Activated B cell treated with CpG ODN at 0.5 μM for 24 hours (primary cell): ENCODE measurements at regions not wholly inside any gene's neighbourhood (a gene's known extent, or its start where the extent isn't known, plus 50 kb on each side); places are given as distances from the start of the nearest gene placed in this dataset.

ENCODE experiments used
- ATAC-seq: fragments of 200-7000 bp; cut with Tn5 transposase; one replicate; pipeline ENCODE4 v1.10.0; 2021; ENCODE audit warnings: low read depth, mild to moderate bottlenecking, moderate library complexity
- CTCF ChIA-PET: fragments of 350-600 bp; sonication (Branson Sonifier 250); formaldehyde crosslinking; loops from one replicate; lab custom pipeline; 2021; ENCODE audit warnings: antibody characterized with exemption; lab: Charles Lee
- POLR2A ChIA-PET: fragments of 350-600 bp; sonication (Branson Sonifier 250); formaldehyde crosslinking; loops from one replicate; lab custom pipeline; 2021; ENCODE audit warnings: antibody characterized with exemption; lab: Charles Lee
- DNase-seq: peaks from one replicate; pipeline ENCODE4 v3.0.0; 2022
- H3K27ac Mint-ChIP-seq: one replicate; pipeline ENCODE4 v1.8.0; 2020; ENCODE audit warnings: mixed read lengths
- H3K27me3 Mint-ChIP-seq: one replicate; pipeline ENCODE4 v1.8.0; 2021; ENCODE audit warnings: mixed read lengths
- H3K36me3 Mint-ChIP-seq: one replicate; pipeline ENCODE4 v1.8.0; 2021; ENCODE audit warnings: low read depth, mixed read lengths
- H3K4me1 Mint-ChIP-seq: one replicate; pipeline ENCODE4 v1.8.0; 2021; ENCODE audit warnings: mixed read lengths
- H3K4me3 Mint-ChIP-seq: one replicate; pipeline ENCODE4 v1.8.0; 2020; ENCODE audit warnings: mild to moderate bottlenecking, mixed read lengths
- H3K9me3 Mint-ChIP-seq: one replicate; pipeline ENCODE4 v1.8.0; 2020; ENCODE audit warnings: mixed read lengths
- CTCF ChIP-seq: fragments of 200-600 bp; IDR thresholded peaks from one replicate; pipeline ENCODE4 v1.8.0; 2022; ENCODE audit warnings: antibody characterized with exemption, mild to moderate bottlenecking
- intact Hi-C: fragments of 100-400 bp; cut with micrococcal nuclease; formaldehyde crosslinking; loops from one replicate; pipeline ENCODE4 v1.15.1; 2024

GRCh38 chr4:19366916-19367315 lies 884.8 kb upstream of the SLIT2 start:
- H3K4me1 Mint-ChIP-seq: no peaks in the 10 kb centered on the region
- POLR2A ChIA-PET: no interaction called here
- peaks cover 3% of the 10 kb centered on the region for H3K9me3 Mint-ChIP-seq
- no peak overlapping the region for H3K27ac Mint-ChIP-seq
- DNase-seq: no peak
- no peak for TF ChIP-seq CTCF
- CTCF ChIA-PET: no interaction called here
- ATAC-seq: no peak
- no peak overlapping the region for H3K4me3 Mint-ChIP-seq
- intact Hi-C loops: no loop called here
- H3K27me3 Mint-ChIP-seq: no peaks in the 10 kb centered on the region
- no peaks in the 10 kb centered on the region for H3K36me3 Mint-ChIP-seq

GRCh38 chr4:19358015-19358414 lies 893.7 kb upstream of the SLIT2 start:
- no peaks in the 10 kb centered on the region for H3K27me3 Mint-ChIP-seq
- intact Hi-C loops: no loop called here
- ATAC-seq (no peak), DNase-seq (no peak)
- no peak overlapping the region for H3K27ac Mint-ChIP-seq
- peaks cover 3% of the 10 kb centered on the region for H3K9me3 Mint-ChIP-seq
- CTCF ChIA-PET: no interaction called here
- H3K4me1 Mint-ChIP-seq: no peaks in the 10 kb centered on the region
- no peak overlapping the region for H3K4me3 Mint-ChIP-seq
- H3K36me3 Mint-ChIP-seq: no peaks in the 10 kb centered on the region
- TF ChIP-seq CTCF: no peak
- POLR2A ChIA-PET: no interaction called here

- Mint-ChIP-seq H3K4me3 (no peak overlapping the region), H3K27me3 (no peaks in the 10 kb centered on the region), H3K9me3 (peaks cover 11% of the 10 kb centered on the region), H3K4me1 (no peaks in the 10 kb centered on the region), H3K36me3 (no peaks in the 10 kb centered on the region), H3K27ac (no peak overlapping the region)
- ChIA-PET POLR2A (no interaction called here), CTCF (no interaction called here)
- no peak for TF ChIP-seq CTCF
- DNase-seq (no peak), ATAC-seq (no peak)
- intact Hi-C loops: no loop called here
Observed at GRCh38 chr4:19349416-19349815, 902.3 kb upstream of the SLIT2 start.

GRCh38 chr4:19348746-19349145 lies 903.0 kb upstream of the SLIT2 start:
- ChIA-PET POLR2A (no interaction called here), CTCF (no interaction called here)
- DNase-seq: no peak
- intact Hi-C loops: no loop called here
- Mint-ChIP-seq H3K27me3 (no peaks in the 10 kb centered on the region), H3K4me3 (no peak overlapping the region), H3K4me1 (no peaks in the 10 kb centered on the region), H3K9me3 (peaks cover 11% of the 10 kb centered on the region), H3K36me3 (no peaks in the 10 kb centered on the region), H3K27ac (no peak overlapping the region)
- no peak for ATAC-seq
- no peak for TF ChIP-seq CTCF

- H3K4me1 Mint-ChIP-seq: no peaks in the 10 kb centered on the region
- no peak overlapping the region for H3K27ac Mint-ChIP-seq
- POLR2A ChIA-PET: no interaction called here
- CTCF ChIA-PET: no interaction called here
- H3K27me3 Mint-ChIP-seq: no peaks in the 10 kb centered on the region
- intact Hi-C loops: no loop called here
- no peak overlapping the region for H3K4me3 Mint-ChIP-seq
- no peak for TF ChIP-seq CTCF
- DNase-seq (no peak), ATAC-seq (no peak)
- H3K36me3 Mint-ChIP-seq: no peaks in the 10 kb centered on the region
- peaks cover 3% of the 10 kb centered on the region for H3K9me3 Mint-ChIP-seq
Observed at GRCh38 chr4:19346636-19347035, 905.1 kb upstream of the SLIT2 start.
